Lung (tissue), 11 donors: ENCODE measurements at regions not wholly inside any gene's neighbourhood (a gene's known extent, or its start where the extent isn't known, plus 50 kb on each side); places are given as distances from the start of the nearest gene placed in this dataset.

ENCODE experiments used
- ATAC-seq: fragments of 200-7000 bp; cut with Tn5 transposase; one replicate; pipeline ENCODE4 v1.9.1; 2020; ENCODE audit warnings: moderate number of reproducible peaks; ENCODE audit not compliant: insufficient read depth, low FRiP score
- DNase-seq, 3 donors: peaks; one replicate each; pipeline ENCODE4 v3.0.0-alpha.2; 2013 to 2017
- H3K27ac ChIP-seq, 2 donors: one replicate each; pipeline ENCODE4 v1.5.1; 2013; ENCODE audit warnings: mild to moderate bottlenecking in 2 of 2, moderate library complexity in 2 of 2, control low read depth in 1 of 2, inconsistent platforms in 1 of 2, low read depth in 1 of 2, low read length in 1 of 2
- H3K27me3 ChIP-seq, 3 donors: one replicate each; pipeline ENCODE4 v1.5.1; 2013; ENCODE audit warnings: low read length in 2 of 3; ENCODE audit not compliant: control insufficient read depth in 3 of 3, insufficient read depth in 3 of 3
- H3K36me3 ChIP-seq, 4 donors: one replicate each; pipeline ENCODE4 v1.5.1; 2013; ENCODE audit warnings: low read length in 4 of 4, mild to moderate bottlenecking in 1 of 4, moderate library complexity in 1 of 4; ENCODE audit not compliant: control insufficient read depth in 4 of 4, insufficient read depth in 4 of 4
- H3K4me1 ChIP-seq, 5 donors: one replicate each; pipeline ENCODE4 v1.5.1; 2013; ENCODE audit warnings: low read length in 5 of 5, mild to moderate bottlenecking in 2 of 5, moderate library complexity in 1 of 5; ENCODE audit not compliant: control insufficient read depth in 5 of 5, insufficient read depth in 5 of 5
- H3K4me3 ChIP-seq: one replicate; pipeline ENCODE4 v1.5.1; 2013; ENCODE audit warnings: mild to moderate bottlenecking, control low read depth, moderate library complexity
- H3K9ac ChIP-seq, 2 donors: one replicate each; pipeline ENCODE4 v1.5.1; 2013; ENCODE audit warnings: low read length in 2 of 2, control low read depth in 1 of 2; ENCODE audit not compliant: insufficient read depth in 1 of 2
- H3K9me3 ChIP-seq, 4 donors: one replicate each; pipeline ENCODE4 v1.5.1; 2013; ENCODE audit warnings: low read length in 3 of 4, mild to moderate bottlenecking in 1 of 4, moderate library complexity in 1 of 4; ENCODE audit not compliant: control insufficient read depth in 4 of 4, insufficient read depth in 3 of 4
- CTCF ChIP-seq: IDR thresholded peaks from 2 replicates; pipeline ENCODE4 v1.5.1; 2012; ENCODE audit warnings: mild to moderate bottlenecking; ENCODE audit errors: control extremely low read depth, extremely low read depth
- WGBS, 2 donors: extraction: QIAGEN DNeasy Blood & Tissue Kit; methylation state at CpG; one replicate each; pipeline ENCODE4 v1.1.7; 2013; 5-methylcytosine and 5-hydroxymethylcytosine counted together
- donor health status: control.
- donor health status: control.
- donor health status: Bipolar disorder and iron deficiency.
- donor health status: healthy.
- donor health status: DM: yes; HTN: yes; CAD: no.

GRCh38 chr9:115786321-115786720 is 367.3 kb upstream of the PAPPA start:
- no peaks in the 10 kb centered on the region for H3K9me3 ChIP-seq
- ATAC-seq (no peak), DNase-seq (no peak)
- no peak overlapping the region for H3K27ac ChIP-seq
- H3K36me3 ChIP-seq = no peaks in the 10 kb centered on the region
- no peaks in the 10 kb centered on the region for H3K4me1 ChIP-seq
- 52 to 58% methylated on average over 2 of the region's 2 CpGs for WGBS, 2 donors
- no peak overlapping the region for H3K4me3 ChIP-seq
- no peak for TF ChIP-seq CTCF
- no peaks in the 10 kb centered on the region for H3K27me3 ChIP-seq
- no peak overlapping the region for H3K9ac ChIP-seq

GRCh38 chr9:115790520-115790919 is 363.1 kb upstream of the PAPPA start:
- ATAC-seq = no peak
- no peak for TF ChIP-seq CTCF
- peaks cover 0 to 5% (median 0%) of the 10 kb centered on the region in 4 donors for H3K9me3 ChIP-seq
- H3K27ac ChIP-seq = no peak overlapping the region
- no peaks in the 10 kb centered on the region for H3K4me1 ChIP-seq
- H3K27me3 ChIP-seq = no peaks in the 10 kb centered on the region
- WGBS, 2 donors = 71 to 80% methylated on average over 6 of the region's 6 CpGs
- H3K36me3 ChIP-seq = no peaks in the 10 kb centered on the region
- DNase-seq = no peak
- no peak overlapping the region for H3K9ac ChIP-seq
- H3K4me3 ChIP-seq = no peak overlapping the region

GRCh38 chr9:115794921-115795475 is 358.6 kb upstream of the PAPPA start:
- Histone ChIP-seq H3K4me1 (no peaks in the 10 kb centered on the region), H3K9ac (no peak overlapping the region), H3K27ac (no peak overlapping the region), H3K4me3 (no peak overlapping the region), H3K9me3 (peaks cover 0 to 5% (median 0%) of the 10 kb centered on the region in 4 donors), H3K36me3 (no peaks in the 10 kb centered on the region), H3K27me3 (no peaks in the 10 kb centered on the region)
- DNase-seq (no peak), ATAC-seq (no peak)
- WGBS, 2 donors = 59 to 78% methylated on average over 1 of the region's 1 CpG
- TF ChIP-seq CTCF = no peak

GRCh38 chr9:115799734-115800133 is 353.9 kb upstream of the PAPPA start:
- H3K36me3 ChIP-seq = no peaks in the 10 kb centered on the region
- no peak for TF ChIP-seq CTCF
- H3K27ac ChIP-seq = no peak overlapping the region
- no peaks in the 10 kb centered on the region for H3K9me3 ChIP-seq
- WGBS, 2 donors = 19 to 29% methylated on average over 1 of the region's 1 CpG
- DNase-seq = no peak
- no peaks in the 10 kb centered on the region for H3K4me1 ChIP-seq
- no peak overlapping the region for H3K4me3 ChIP-seq
- no peaks in the 10 kb centered on the region for H3K27me3 ChIP-seq
- no peak for ATAC-seq
- no peak overlapping the region for H3K9ac ChIP-seq
